HG03457 (cell line): ENCODE measurements at regions not wholly inside any gene's neighbourhood (a gene's known extent, or its start where the extent isn't known, plus 50 kb on each side); places are given as distances from the start of the nearest gene placed in this dataset.
"Not testable (repeated sequence)": the region's sequence is repeated elsewhere in the genome, so short reads cannot be mapped to it uniquely, and the experiment has no call there.

Experiments used
- ATAC-seq: cut with Tn5 transposase; IDR thresholded peaks from one replicate; pipeline ENCODE4 v1.9.1; 2021; ENCODE audit warnings: moderate number of reproducible peaks; ENCODE audit not compliant: unreplicated experiment

DNA sequence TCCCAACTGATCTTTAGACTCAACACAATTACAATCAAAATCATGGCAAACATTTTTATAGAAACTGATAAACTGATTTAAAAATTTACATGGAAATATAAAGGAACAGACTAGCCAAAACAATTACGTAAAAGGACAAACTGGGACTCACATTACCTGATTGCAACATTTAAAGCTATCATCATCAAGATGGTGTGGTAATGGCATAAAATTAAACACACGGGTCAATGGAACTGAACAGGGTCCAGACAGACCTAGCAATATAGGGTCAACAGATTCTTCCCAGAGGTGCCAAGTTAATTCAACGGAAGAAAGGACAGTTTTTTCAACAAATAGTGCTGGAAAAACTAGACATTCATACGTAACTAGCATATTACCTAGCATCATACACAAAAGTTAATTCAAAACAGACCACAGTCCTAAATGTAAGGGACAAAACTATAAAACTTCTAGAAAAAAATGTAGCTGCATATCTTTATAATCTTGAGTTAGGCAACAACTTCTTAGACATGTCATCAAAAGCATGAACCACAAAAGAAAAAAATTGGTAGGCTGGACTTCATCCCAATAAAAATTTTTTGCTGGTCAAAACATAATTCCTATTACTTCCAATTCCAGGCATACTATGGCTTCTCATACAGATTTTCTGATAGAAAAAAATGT, 147.4 kb upstream of the BEND6 start:
- no peak for ATAC-seq

DNA sequence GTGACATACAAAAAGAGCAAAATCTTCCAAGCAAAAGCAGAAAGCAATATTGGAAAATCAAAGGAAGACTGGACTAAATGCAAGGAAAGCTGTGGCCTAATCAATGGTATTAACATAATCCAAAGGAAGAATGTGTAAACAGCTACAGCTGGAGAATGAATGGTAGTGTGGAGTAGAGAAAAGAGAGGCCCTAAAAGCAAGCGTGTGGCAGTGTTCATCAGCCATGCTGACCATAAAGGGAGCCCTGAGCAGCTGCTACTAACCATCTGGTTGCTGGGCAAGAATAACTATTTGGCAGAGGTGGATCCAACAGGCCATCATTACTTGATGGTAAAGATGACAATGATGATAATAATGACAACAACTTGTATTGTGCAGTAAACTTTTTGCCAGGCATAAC, 148.5 kb upstream of the BEND6 start:
- no peak for ATAC-seq

DNA sequence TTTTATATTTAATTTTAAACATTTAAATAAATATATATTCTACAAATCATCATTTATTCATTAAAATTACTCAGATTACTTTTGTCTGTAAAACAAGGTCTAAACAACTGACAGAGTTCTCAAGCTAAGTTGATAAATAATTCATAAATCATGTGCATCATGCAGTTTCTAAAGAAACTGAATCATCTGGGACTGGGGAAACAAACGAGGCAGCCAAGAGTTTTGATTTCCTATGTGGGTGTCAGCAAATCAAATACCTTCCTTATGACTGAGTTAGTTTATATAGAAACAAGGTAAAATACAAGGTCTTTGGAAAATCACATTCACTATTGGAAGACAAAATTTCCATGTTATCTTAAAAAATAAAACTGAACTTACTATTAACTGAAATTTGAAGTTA, 149.9 kb upstream of the BEND6 start:
- no peak for ATAC-seq

DNA sequence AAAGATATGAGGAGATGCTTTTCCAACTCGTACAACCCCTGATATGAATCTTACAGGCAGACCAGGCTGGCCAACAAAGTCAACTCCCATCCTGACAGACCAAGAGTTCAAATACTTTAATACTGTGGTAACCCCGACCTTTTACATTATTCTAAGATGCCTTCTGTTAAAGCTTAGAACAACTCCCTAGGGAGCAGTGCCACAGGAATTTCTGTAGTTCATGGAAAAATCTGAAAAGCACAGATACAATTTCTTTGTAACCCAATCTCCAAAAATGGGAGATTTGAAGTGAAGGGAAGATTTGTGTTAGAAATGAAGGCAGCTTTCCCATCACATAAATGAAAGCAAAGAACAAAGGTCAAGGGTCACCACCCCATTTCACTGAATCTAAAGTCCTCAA, 151.3 kb upstream of the BEND6 start:
- ATAC-seq = no peak

DNA sequence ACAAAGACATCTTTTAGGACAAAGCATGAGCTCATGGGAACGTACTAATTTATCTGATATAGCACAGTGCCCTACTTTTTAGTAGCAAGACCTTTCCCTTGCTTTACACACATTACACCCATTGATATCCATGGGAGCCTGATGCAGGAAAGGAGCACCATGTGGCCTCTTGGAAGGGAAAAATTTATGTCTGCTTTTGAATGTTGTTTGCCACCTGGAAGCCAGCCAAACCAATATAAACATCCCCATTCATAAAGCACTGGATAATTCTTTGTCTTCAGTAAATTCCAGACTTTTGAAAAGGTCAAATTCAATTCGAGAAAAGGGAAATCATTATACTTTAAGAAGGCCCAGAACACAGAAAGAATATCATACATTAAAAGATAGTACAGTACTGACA, 152.3 kb upstream of the BEND6 start:
- no peak for ATAC-seq

DNA sequence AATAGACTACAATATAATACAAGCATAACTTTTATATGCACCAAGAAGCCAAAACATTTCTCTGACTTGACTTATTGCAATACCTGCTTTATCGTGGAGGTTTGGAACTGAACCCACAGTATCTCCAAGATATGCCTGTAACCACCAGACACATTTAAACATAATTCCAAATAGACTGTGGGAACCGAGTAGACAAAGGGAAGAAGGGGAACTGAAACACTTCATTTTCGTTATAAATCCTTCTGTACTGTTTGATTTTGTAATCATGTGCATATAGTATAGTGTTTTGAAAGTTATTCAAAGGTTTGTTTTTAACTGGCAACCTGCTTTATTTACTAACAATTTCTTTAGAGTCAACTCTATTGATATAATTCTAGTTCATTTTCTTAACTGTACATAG, 154.9 kb upstream of the BEND6 start:
- ATAC-seq = no peak

DNA sequence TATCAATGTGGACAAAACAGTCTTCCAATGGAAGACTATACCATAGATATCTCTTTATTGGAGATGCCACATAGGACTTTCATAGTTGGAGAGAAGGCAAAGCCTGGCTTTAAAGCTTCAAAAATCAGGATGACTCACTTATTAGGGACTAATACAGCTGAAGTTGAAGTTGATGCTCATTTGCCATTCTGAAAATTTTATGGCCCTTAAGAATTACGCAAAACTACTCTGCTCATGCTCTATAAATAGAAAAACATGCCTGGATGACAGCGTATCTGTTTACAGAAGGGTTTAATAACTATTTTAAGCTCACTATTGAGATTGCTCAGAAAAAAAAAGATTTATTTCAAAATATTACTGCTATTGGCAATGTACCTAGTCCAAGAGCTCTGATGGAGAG, 155.5 kb upstream of the DST start:
- no peak for ATAC-seq

DNA sequence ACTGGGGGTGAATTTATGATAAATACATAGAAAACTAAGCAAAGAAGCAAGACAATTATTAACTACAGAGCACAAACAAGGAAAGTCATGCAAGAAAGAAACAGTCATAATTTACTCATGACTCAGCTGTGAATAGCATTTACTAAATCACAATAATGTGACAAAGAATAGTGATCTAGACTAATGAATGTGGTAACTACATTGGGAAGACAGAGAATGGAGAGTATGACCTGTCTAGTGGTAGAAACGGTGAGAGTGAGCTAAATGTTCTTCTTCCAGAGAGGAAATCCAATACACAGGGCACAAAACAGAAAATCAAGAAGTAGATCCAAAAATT, 153.5 kb upstream of the DST start:
- ATAC-seq = peak; percentile 51

DNA sequence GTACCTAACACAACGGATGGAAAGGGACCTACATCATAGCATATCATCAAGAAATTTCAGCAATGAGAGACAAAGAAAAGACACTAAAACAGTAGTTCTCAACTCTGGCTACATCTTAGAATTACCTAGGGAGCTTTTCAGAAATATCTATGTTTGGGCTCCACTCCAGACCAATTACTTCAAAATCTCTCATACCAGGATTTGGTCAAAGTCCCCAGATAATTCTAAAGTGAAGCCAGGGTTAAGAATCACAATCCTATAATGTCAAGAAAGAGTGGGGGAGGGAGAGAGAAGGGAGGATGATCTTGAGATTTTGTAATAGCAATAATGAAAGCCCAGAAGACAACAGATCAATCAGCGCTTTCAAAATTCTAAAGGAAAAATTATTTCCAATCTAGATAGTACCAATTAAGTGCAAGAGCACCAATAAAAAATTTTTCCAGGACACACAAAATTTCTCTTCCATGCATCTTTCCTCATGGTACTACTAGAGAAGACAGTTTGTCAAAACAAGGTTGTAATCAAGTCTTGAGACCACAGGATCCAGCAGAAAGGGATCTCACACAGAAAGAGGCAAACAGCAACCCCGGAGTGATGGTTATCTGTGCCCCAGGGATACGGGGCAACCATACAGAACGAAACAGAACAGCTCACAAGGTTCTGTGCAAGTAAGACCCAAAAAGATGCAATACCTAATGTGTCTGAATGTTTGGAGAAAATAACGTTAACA, 152.9 kb upstream of the DST start:
- no peak for ATAC-seq

DNA sequence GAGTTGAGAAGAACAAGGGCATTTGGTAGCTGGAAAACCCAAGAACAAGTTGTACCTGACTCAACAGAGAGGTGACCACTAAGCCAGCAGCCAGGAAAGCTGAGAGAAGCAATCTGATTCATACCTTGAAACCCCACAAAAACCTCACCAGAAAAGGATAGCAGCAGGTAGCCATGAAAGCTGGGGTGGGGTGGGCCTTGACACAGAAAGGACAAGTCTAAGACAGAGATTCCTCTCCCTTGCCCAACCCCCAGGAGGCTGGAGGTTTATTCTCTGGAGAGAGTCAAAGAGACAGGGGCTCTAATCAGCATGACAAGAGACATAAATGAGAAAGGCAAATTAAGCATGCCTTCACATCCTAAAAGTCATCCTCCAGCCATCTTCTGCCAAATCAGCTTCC, 151.7 kb upstream of the DST start:
- no peak for ATAC-seq

DNA sequence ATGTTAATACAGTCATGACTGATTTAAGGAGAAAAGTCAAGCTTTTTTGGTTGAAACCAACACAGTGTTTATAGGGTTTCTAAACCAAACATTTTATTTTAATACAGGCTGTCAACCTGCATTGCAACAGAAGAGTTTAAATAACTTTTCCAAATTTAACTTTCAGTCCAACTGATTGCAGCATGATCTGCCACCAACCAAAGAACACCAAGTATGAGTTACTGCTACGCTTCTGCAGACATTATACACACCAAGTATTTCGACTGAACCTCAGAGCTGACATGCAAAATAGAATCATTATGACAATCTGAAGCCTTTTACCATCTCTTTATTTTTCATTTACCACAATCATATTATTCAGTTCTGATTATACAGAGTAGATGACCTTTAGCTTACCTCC, 151.2 kb upstream of the DST start:
- ATAC-seq = no peak

DNA sequence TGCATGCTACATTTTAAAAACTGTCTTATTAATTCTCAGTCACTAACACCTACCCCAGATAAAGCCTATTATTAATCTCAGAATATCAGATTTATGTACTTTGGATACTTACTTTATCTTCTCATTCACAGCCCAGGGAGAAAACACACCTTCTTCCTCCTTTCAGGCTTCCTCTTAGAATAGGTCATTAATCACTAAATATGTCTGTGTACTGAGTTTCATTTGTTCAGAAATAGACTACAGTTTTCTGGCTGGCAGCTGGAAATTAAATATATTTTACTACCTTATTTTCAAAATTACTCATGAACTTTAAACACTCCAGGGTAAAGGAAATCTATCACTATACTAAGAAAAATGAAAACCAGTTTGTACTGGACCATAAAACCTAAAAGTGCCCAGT, 147.7 kb upstream of the DST start:
- no peak for ATAC-seq

DNA sequence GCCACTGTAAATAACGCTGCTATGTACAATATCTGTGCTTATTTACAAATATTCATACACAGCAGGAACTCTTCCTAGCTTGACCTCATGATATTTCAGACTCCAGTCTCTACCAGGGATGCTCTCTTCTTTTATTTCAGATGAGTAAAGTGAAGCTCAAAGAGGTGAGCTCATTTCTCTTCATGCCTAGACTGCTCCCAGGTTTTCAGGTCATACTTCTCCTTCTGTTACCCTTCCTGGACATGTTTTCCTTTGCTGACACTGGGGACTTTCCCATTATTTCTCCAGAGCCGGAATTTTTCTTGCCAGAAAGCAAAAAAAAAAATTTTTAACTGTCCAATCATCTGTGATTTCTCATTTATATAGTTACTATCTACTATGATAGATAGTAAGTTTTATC, 147.2 kb upstream of the DST start:
- ATAC-seq = no peak

DNA sequence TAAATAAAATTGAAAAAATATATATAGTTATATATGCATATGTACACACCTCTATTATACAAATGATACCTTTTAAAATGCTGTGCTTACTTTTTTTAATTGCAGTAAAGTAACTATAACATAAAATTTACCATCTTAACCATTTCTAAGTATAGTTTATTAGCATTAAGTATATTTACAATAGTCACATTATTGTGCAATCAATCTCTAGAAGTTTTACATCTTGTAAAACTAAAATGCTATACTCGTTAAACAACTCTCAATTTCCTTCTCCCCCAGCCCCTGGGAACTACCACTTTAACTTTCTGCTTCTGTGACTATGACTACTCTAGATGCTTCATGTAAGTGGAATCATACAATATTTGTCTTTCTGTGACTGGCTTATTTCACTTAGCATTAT, 146.7 kb upstream of the DST start:
- ATAC-seq = no peak

DNA sequence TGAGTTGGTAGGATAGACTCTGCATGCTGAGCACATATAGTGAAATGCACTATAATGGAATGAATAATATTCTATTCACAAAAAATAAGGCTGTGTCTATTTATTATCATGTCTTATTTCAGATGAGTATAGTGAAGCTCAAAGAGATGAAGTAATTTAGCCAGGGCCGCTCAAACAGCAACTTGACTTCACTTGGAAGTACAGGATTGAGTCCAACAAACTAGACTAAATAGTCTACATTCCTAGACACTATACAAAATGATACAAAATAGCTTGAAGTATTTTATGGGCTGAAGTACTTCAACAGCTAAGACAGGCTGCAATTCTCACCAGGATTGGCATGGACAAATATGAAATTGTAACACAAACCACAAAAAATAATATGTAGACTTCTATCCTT, 144.5 kb upstream of the DST start:
- no peak for ATAC-seq

DNA sequence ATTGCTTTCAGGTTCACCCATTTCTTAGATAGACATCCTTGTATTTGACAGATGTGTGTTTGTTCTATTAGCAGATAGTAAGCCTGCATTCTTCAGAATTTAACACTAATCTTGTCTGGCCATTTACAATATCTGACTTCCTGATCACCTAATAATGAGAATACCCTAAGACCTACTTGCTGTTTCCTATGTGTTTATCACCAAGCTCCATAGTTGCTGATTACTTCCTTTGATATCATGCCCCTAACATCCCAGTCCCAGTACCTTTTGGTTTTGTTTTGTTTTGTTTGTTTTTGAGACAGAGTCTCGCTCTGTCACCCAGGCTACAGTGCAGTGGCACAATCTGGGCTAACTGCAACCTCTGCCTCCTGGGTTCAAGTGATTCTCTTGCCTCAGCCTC, 143.6 kb upstream of the DST start:
- ATAC-seq = no peak

DNA sequence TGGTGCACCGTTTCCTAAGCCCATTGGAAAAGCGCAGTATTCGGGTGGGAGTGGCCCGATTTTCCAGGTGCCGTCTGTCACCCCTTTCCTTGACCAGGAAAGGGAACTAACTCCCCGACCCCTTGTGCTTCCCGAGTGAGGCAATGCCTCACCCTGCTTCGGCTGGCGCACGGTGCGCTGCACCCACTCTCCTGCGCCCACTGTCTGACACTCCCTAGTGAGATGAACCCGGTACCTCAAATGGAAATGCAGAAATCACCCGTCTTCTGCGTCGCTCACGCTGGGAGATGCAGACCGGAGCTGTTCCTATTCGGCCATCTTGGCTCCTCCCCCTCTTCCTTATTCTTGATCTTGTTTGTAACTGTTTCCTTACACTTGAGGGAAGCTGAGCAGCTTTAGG, 142.8 kb upstream of the DST start:
- not testable (repeated sequence) for ATAC-seq

DNA sequence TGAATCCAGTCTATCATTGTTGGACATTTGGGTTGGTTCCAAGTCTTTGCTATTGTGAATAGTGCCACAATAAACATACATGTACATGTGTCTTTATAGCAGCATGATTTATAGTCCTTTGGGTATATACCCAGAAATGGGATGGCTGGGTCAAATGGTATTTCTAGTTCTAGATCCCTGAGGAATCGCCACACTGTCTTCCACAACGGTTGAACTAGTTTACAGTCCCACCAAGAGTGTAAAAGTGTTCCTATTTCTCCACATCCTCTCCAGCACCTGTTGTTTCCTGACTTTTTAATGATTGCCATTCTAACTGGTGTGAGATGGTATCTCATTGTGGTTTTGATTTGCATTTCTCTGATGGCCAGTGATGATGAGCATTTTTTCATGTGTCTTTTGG, 137.4 kb upstream of the DST start:
- ATAC-seq = not testable (repeated sequence)

DNA sequence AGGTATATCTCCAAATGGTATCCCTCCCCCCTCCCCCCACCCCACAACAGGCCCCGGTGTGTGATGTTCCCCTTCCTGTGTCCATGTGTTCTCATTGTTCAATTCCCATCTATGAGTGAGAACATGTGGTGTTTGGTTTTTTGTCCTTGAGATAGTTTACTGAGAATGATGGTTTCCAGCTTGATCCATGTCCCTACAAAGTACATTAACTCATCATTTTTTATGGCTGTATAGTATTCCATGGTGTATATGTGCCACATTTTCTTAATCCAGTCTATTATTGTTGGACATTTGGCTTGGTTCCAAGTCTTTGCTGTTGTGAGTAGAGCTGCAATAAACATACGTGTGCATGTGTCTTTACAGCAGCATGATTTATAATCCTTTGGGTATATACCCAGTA, 135.8 kb upstream of the DST start:
- not testable (repeated sequence) for ATAC-seq

DNA sequence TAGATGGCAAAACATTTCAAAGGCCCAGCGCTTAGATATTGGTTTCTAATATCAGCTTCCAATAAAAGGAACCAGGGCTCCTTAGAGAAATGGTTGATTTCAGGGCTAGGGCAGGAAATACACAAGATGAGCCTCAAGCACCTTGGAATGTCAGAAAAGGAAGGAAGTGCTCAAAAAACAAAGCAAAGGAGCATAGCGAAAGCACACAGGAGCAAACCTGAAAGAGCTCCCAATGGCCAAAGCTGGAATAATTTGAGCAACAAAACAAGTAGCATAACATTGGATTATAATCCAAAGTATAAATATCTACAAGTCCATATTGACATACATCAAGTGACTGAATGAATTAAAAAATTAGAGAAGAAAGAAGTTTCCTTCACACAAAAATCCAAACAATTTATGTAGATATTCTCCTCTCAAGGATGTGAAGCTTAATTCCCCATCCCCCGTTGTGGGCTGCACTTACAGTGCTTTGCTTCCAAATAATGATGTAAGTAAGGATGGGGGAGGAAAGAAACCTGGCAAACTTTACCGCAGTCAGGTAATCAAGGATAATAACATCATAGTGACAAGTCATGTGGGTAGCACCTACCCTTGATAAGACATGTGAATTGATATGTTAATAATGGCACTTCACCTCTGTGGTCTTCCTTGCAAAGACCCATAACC, 132.9 kb upstream of the DST start:
- ATAC-seq = no peak

DNA sequence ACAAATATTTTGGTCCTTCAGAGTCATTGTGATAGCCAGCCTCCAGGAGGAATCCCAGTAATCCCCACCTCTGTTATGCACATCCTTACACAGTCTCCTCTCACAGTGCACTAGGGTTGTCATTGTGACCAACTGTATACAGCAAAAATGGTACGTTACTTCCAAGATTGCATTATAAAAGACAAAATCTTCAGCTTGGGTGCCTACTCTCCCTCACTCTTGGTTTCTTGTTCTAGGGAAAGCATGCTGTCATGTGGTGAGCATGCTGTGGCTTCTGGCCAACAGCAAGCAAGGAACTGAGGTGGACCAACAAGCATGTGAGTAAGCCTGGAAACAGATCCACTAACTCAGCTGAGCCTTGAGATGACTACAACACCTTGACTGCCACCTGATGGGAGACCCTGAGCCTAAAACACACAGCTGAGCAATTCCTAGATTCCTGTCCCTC, 130.1 kb upstream of the DST start:
- no peak for ATAC-seq

DNA sequence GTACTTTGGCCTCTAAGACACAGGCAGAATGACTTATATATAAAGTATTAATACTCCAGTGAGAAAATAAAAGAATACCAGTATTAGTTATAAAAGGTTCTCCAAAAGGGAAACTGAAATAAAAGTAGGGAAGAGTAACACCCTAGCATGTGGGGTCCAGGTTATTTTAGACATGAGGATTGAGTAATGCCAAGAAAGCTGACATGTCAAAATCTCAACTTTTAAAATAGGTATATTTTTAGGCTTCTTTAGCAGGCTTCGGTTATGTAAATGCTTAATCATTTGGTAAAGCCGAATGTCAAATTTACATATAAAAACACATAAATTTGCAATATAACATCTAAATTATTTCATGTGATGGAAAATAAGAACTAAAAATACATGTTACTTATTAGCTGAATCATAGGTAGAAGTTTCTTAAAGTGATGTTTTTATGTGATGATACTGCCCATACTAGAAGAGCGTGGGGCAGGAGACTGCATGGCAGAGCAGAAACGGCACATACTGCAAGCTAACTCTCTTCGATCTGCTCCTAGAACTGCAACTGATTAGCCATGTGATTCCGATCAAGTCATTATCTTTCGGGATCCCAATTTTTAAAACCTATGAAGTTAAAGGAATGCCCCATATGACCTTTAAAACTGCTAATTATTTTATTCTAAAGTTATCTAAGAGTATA, 129.4 kb upstream of the DST start:
- ATAC-seq = no peak
